GM21367 (cell line): ENCODE measurements at regions not wholly inside any gene's neighbourhood (a gene's known extent, or its start where the extent isn't known, plus 50 kb on each side); places are given as distances from the start of the nearest gene placed in this dataset.

Experiments
- ATAC-seq: cut with Tn5 transposase; IDR thresholded peaks from one replicate; pipeline ENCODE4 v1.9.1; 2021; ENCODE audit not compliant: unreplicated experiment

DNA sequence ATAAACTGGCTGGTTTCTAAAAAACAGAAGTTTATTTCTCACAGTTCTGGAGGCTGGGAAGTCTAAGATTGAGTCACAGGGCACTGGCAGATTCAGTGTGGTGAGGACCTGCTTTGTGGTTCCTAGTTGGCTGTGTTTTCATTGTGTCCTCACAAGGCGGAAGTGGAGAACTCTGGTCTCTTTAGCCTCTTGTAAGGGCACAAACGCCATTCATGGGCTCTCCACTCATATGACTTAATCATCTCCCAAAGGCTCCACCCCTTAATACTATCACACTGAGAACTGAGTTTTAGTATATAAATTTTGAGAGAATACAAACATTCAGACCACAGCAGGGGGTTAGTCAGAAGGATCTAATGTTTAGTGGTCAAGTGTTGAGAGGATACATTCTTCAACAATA lies 208.2 kb downstream of the SEC61B start:
- no peak for ATAC-seq

DNA sequence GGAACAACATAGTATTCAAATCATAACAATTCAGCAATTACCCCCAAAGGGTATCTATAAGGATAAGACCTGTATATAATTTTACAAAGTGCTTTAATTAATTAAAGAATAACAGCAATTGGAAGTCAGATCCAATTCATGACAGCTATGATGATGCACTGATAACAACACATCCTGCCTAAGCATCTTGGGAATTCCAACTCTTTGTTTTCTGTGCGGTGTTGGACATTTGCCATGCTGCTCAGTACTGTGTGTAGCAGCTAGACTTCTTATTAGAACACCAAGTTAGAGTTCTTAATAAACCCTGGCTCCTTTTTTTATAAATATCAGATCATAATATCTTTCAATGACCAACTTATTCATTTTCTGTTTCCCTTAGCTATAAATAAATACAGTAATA lies 209.0 kb downstream of the SEC61B start:
- no peak for ATAC-seq

DNA sequence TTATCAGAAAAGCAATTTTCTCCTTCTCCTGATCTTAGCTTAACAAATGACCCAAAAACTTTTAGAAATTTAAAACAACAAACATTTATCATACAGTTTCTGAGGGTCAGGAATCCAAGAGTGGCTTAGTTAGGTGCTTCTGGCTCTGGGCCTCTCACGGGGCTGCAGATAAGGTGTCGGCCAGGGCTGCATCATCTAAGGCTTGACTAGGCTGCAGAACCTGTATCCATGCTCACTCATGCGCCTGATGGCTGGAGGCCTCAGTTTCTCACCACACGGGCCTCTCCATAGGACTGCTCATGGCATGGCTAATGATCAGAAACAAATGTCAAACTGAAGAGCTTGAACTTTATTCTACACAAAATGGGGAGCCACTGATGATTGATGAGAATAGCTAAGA lies 210.0 kb downstream of the SEC61B start:
- no peak for ATAC-seq

DNA sequence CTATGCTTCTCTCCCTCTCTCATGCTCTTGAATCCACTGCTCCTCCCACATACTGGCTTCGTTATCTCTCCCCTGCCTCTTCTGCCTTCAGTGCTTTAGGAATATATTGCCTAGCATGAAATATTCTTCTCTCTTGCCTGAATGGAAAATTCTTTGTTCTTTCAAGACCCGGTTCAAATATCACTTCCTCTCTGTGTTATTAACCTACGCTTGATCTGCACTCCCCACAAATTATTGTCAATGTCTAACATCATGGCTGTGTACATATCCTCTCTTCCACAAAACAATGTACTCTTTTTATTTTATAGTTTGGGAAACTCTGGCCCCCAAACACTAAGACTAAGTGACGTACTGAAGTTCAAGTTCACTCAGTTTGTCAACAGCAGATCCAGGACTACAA lies 211.0 kb downstream of the SEC61B start:
- ATAC-seq, result no peak

DNA sequence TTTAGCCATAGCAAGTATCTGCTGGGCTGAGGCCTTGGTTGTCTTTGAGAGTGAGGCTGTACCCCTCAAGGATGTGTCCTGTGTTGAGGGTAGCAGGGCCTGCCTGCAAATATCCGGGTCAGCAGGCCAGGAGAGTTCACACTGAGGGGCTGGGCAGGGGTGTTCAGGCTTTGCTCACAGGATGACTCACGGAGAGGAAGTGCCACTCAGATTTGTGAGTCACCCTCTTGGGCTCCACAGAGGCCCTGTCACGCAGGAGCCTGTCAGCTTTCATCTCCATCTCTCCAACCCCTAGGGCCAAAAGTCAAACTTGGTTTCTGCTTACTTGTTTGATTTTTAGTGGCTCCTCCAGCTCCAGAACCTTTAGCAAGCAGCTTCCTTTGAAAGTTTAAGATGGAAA lies 211.5 kb downstream of the SEC61B start:
- peak; percentile 96 for ATAC-seq

DNA sequence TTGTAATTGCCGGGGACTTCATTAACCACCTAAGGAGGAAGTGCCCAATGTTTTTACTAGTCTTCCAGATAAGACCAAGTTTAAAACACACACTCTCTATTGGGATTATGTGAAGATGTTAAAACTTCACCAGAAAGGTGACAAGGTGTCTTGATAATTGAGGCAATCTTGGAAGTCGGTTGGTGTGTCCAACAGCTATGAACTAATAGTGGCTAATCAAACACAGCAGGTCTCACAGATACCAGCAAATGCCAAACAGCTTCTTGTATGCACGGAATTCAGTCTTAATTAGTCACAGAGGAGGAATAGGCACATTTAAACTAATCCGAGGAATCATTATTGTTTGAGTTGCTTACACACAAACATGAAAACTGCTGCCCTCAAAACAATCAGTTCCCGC lies 214.5 kb downstream of the SEC61B start:
- ATAC-seq, result no peak

DNA sequence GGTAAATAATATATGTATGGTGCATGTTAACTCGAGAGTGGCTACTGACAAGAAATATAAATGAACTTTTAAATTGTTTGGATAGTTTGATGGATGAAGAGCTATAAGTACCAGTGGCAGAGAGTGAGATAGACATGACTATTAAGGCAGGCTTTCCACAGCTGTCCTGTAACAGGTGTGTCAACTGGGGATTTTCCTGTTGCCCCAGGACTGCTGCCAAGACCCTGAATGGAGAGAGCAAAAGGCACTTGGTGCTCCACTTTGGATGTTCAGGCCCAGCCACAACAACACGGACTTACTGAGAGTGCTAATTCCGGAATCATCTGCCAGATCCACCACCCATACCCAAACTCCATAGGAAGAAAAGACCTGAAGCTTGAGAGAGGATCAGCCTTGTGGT lies 215.1 kb downstream of the SEC61B start:
- no peak for ATAC-seq

DNA sequence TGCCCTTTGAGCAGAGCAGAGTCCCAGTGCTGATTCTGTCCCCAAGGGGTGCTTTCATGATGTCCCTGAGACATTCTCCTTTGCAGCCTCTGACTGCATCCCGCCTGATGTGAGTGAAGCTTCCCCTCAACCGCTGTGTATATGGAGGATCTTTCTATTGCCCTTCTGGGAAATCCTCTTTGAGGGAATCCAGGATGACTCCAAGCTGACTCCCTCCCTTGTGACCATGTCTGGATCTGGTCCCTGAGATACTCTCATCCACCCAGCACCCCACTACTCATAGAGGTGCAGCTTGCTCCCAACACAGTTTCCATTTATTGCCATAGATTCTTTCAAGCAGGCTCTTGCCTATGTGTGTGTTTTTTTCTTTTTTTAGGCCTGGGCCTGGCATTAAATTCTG lies 216.5 kb downstream of the SEC61B start:
- no peak for ATAC-seq

DNA sequence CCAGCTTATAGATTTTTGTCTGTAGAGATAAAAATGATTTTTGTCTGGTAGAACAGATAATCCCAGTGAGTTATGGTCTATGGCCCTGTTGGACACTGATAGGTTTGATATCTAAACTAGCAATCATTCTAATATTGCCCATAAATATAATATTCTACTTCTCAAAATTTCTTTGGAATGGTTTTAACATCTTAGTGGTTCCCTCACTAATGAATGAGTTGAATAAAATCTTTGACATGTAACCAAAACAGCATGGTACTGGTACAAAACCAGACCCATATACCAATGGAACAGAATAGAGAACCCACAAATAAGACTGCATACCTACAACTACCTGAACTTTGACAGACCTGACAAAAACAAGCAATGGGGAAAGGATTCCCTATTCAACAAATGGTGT lies 219.7 kb downstream of the SEC61B start:
- no peak for ATAC-seq

DNA sequence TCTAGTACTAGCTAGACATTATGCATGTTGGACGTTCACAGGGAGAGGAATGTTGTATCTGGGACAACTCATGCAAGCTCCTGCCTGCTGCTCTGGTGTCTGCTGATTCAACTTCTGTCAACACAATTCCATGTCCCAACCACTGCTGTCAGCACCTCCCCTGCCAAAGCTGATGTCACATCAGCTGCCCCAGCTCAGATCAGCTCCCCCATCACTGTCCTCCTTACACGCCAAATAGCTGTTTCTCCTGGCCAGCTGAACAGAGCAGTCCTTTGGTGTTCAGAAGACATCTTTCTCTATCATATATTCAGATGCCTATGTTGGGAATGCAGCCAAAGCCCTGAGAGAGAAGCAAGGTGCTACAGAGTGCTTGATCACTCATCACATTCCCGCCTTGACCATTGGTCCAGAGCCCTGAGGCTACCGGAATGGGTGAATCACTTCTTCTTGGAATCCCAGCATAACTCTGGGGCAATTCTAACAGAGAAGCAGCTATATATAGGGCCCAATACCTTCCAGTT lies 223.3 kb downstream of the SEC61B start:
- ATAC-seq, result no peak

DNA sequence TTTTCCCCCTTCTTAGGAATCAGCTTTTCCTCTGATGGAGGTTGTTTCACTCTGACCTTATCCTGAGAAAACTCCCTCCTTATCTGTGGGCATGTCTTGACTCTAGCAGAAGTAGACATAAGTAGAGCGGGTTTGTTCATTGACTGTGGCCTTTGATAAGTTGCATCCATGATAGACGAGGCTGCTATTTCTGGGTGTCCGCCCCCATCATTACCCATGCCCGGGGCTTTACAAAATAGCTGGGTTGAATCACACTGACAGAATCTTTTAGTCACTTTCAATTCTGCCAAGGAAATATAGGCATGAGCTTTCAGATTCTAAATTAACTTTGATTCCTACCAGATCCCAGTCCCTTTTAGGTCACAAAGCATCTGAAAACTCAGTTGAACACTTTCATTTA lies 223.8 kb downstream of the SEC61B start:
- no peak for ATAC-seq

DNA sequence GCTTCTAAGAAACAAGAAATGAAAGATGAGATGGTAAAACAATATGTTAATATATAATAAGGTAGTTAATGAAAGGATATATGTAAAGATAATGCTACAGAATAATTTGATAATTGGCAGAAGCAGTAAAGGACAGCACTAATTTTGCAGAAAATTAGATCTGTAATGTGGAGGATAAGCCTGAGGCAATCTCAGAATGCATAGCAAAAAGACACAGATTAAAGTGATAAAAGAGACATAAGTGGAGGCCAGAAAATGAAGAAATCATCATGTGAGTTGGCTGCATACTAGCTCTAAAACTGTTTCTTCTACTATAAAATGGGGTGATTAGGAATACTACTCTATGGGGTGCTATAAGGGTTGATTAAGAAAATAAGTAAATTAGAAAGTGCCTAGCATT lies 225.9 kb downstream of the SEC61B start:
- ATAC-seq, result no peak

DNA sequence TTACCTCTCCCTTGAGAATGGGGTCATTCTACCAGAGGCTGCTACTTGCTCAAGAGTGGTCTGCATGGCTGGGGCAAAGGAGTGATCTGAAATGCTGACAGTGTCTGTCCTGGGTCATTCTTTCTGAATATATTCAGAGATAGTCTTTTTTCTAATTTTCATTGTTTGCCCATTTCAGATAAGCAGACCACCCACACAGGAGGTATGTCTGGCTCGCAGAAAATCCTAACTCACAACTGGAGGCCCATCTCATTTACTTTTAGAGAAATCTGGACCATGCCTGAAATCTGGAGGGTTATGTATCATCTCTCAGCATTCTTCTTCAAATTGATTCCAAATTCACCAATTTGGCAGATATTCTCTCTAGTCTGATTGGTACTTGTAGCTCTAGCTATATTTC lies 227.6 kb downstream of the SEC61B start:
- ATAC-seq, result no peak

DNA sequence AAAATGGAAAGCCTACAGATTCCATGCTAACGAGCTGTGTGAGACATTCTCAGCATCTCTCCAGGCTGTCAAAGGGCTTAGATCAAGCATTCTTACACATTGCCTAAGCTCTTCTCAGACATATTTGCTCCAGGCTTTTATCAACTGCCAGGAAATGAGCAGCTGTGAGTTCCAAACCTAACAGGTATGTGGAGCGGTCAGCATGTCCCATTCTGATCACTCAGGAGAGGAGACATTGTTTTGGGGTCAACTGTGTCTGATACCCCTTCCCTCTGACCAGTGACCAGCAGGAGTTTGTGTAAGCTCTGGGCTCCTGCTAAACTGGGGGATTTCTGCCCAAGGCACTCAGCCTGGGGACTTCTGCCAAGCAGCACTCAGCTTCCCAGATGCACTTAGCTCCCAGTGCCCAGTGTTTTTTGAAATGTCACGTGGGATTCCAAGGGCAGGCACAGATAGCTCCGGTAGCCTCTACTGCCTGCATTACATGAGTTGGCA lies 229.1 kb downstream of the SEC61B start:
- ATAC-seq, result no peak

DNA sequence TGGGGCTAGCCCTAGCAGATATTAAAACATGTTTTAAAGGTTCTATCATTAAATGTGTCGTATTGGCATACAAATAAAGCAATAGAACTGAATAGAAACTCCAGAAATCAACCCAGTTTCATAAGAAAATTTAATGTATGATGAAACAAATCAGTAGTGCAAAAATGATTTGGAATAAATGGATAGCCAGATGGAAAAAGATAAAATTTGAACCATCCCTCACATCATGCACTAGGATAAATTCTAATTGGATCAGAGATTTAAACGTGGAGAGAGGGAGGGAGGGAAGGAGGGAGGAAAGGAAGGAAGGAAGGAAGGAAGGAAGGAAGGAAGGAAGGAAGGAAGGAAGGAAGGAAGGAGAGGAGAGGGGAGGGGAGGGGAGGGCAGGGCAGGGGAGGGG lies 235.3 kb downstream of the SEC61B start:
- no peak for ATAC-seq

DNA sequence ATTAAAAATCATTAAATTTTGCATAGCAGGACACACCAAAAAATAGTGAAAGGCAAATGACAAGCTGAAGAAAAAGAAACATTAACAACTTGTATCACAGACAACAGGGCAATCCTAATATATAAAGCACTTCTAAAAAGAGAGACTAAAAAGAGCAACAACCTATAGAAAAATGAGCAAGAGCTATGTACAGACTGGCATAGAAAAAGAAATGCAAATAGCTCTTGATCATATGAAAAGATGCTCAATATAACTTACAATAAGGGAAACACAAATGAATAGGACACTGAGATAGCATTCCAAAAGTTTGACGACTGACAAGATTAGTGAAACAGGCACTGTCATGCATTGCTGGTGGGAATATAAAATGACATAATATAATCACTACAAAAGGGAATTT lies 235.9 kb downstream of the SEC61B start:
- no peak for ATAC-seq

DNA sequence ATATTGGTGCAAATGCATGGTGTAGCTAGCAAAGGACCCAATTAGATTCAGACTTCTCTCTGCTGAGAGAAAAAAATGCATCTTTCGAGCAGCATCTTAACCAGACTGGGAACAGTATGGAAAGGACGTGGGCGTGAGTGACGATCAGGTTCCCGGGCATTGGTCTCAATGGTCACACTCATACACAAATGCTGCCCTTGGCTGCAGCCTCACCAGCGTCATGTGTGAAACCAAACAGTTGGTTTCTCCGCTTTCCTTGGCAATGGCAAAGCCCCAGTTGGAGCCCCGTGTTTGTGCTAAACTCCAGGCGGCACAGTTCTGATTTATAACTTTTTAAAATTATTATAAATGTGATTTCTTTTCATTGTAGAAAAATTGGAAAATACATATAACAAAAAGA lies 237.8 kb downstream of the SEC61B start:
- ATAC-seq, result no peak

DNA sequence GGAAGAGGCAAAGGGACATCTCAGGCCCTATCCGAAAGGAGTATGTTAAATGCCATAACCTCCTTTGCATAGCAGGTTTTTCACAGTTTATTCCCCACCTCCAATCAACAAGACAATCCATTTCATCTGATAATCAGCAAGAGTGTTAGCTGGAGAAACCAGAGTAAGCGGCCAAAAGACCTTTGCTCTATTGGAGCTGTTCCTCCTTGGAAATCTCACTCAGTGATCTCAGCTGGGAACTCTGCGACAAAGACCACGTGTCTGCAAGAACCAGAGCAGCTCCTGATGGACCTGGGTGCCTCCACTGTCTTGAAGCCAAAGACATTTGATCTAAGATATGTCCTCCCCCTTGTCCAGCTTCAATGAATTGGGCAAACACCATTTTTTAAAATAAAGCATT lies 241.0 kb downstream of the SEC61B start:
- ATAC-seq, result no peak

DNA sequence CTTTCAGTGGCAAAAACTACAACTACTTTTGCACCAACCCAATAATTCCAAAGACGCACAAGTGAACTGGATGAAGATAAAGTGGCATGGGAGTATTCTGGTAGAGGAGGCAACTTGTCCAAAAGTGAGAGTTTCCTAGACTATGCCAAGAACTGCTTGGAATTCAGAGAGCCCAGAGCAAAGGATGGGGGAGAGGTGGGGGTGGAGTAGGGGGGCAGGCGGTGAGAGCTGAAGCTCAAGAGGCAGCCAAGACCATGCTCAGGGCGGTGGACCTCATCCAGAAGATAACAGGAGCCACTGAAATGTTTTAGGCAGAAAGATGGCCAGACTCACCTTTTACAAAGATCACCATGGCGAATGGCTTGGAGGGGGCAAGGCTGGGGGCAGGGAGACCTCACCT lies 242.5 kb downstream of the SEC61B start:
- no peak for ATAC-seq

DNA sequence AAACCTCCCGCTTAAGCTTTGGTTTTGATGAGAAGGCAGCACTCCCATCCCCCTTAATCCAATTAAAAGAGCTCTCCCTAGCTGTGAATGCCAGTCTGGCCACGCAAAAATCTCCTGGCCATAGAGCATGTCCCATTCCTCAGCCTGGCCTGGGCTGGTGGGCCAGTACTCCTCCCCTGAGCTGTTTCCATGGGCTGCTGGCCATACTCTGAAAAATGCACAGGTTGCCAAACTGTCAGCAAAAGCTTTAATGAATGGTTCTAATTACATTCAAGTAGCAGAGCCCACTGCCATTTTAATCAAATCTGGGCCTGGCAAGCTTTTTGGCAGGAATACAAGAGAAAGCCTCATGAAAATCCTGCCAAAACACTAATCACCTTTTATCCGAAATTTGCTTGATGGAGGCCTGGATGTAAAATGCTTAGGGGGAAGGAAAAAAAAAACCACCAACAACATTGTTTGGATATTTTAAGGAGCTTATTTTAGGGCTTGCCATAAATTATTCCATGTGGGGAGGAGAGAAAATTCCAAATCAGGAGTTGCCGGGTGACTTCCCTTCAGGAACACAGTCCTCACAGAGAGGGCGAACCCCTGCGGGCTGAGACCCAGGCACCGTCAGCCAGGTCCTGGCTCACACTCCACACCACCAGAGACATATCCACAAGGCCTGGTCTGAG lies 243.3 kb downstream of the SEC61B start:
- no peak for ATAC-seq

DNA sequence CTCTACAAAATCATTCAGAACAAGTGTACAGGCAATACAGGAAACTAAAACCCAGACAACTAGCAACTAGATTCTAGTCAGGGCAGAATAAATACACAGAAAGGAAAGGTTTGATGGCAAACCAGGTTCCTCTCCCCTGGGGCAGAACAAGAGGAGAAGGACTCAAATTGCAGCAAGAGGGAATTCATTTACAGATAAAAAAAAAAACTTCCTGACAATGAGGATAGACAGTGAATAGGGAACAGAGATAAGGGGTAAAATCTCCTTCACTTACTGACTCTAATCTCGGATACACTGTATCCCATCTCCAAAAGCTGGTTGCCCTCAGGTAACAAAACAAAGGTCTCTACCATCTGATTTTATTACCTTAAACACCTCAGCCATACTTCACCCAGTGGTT lies 244.0 kb downstream of the SEC61B start:
- ATAC-seq, result no peak

DNA sequence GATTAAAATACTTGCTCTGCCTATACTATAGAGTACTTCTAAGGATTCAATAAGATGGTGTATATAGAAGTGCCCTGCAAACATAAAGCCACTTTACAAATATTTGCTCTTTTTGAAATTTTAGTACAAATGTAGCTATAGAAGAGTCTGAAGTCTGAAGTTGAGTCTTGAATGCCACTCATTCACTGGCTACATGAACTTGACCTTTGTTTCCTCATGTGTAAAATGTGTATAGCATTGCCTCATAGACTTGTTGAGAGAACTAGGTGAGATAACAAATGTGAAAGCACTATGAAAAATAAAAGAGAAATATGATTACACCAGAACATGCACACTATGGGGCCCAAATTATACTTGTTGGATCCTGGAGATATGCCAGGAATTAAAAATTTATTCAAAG lies 244.7 kb downstream of the SEC61B start:
- no peak for ATAC-seq

DNA sequence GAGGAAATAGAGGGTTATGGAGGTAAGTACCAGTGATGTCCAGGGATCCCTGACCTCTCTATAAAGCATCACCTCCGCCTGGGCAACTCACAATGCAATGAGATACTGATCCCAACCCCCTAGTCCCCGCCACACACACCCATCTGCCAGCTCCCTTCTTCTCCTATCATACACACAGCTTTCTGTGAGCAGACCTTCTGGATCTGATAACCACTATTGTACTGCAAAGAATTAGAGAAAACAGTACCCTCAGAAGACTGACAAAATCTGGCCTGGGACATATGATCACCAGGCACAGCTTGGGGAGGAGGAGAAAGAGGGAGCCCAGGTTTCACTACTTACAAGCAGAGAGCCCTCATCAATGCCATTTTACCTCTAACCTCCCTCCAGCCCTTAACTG lies 249.0 kb downstream of the SEC61B start:
- no peak for ATAC-seq
